ENCODE measurements at regions not wholly inside any gene's neighbourhood (a gene's known extent, or its start where the extent isn't known, plus 50 kb on each side); places are given as distances from the start of the nearest gene placed in this dataset.
"Not testable (repeated sequence)": the region's sequence is repeated elsewhere in the genome, so short reads cannot be mapped to it uniquely, and the experiment has no call there.

DNA sequence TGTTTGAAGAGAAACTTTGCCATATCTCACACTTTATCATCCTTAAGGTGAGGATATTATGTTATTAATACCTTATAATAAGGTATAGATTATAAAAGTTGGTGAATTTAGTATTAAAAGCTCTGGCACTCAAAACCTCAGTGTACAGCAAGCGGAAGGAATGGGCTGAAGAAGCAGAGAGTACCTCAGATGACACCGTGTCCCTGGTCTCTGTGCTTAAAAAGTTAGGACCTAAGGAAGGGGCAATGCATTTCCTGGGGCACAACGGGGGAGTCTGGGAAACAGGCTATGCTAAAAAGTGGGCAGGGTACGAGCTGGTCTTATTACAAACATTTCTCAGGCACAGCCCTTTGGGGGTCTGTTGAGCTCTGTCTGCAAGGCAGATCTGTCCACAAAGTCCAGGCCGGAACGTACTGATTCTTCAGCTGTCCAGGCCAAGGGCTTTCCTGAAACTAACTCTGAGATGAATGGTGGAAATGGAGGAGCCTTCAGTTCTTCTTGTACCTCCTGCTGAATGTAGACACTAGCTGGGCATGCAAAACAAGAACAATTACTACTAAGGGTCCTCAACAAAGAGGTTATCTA, 202.7 kb downstream of the POM121L12 start:
- DNase-seq (ENCODE audit: low read depth in 2 of 2), result no peak

DNA sequence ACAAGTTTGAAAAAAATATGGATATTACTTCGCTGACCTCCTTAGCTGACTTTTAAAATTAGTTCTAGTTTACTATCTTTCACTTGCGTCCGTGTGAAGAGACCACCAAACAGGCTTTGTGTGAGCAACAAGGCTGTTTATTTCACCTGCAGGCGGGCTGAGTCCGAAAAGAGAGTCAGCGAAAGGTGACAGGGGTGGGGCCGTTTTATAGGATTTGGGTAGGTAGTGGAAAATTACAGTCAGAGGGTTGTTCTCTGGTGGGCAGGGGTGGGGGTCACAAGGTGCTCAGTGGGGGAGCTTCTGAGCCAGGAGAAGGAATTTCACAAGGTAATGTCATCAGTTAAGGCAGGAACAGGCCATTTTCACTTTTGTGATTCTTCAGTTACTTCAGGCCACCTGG, 203.7 kb downstream of the POM121L12 start:
- not testable (repeated sequence) for DNase-seq (ENCODE audit: low read depth in 2 of 2)

DNA sequence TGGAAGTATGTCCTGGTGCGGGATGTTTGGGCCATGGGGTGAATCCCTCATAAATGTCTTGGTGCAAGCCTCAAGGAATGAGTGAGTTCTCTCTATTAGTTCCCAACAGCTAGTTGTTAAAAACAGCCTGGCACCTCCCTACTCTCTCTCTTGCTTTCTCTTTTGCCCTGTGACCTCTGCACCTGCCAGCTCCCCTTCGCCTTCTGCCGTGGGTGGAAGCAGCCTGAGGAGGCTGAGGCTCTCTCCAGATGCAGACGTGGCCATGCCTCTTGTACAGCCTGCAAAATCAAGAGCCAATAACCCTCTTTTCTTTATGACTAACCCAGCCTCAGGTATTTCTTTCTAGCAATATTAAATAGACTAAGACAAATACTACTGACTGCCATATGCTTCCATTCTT, 210.3 kb downstream of the POM121L12 start:
- no peak for DNase-seq (ENCODE audit: low read depth in 2 of 2)

DNA sequence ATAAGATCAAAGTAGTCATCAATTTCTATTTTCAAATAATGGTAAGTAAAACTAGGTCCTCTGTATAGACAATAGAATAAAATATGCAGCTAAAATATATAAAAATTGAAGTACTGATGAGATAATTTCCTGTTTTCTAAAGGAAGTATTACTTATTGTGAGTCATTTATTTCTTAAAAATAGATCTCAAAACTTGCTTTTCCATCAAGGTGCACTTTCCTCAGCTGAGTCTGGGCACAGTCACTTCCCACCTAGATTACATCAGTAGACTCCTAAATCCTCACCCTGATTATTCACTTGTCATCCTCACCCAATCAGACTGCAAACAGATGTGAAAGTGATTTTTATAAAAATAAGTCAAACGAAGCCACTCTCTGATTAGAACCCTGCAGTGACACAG, 211.5 kb downstream of the POM121L12 start:
- no peak for DNase-seq (ENCODE audit: low read depth in 2 of 2)

DNA sequence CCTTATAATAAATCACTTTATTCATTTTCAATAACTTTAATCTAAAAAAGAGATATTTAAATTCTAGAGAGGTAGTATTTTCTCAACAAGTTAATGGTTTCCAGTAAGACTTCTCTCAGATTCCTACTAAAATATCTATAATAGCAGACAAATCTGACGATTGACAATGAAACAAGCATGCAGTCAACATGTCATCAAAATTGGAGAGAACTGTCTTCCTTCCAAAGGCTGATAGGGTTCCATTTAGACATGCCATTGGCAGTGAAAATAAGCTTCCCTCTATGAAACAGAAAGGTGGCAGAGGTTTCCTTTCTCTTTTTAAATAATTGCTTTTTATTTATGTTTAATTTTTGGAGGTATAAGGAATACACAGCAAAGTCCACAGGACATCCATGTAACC, 217.1 kb downstream of the POM121L12 start:
- DNase-seq (ENCODE audit: low read depth in 2 of 2), result no peak

DNA sequence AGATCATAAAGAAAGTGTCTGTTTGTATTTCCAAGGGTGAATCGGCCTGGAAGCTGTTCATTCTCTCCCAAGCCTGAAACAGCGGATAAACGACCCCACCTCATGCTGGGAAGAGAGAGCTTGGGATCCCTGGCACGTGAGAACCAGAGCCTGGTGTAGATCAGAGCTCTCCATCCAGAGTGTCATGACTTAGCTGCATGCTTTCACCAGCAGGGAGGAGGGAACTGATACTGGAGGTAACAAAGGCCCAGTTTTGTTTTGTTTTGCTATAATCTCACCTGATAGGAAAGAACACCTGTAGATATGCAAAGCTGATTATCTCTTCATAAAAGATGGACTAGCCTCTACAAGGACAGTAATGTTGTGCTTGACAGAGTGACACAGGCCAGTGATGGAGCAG, 236.6 kb downstream of the POM121L12 start:
- DNase-seq (ENCODE audit: low read depth in 2 of 2), result no peak

DNA sequence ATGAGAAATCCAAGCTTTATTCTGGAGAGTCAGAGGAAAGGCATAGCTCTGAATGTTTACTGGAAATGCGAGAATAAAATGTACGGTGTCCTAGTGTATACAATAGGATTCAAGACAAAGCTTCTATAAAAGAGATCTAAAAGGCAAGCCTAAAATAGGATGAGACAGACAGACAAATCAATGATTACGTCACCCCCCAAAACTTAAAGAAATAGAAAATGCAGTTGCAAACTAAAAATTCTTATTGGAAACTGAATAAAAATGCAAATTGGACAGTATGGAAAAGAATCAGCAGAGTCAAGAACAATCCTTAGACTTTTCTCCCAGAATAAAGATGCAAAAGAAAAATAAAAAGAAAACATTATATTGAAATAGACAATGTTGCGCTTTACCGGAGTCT, 245.9 kb downstream of the POM121L12 start:
- no peak for DNase-seq (ENCODE audit: low read depth in 2 of 2)

DNA sequence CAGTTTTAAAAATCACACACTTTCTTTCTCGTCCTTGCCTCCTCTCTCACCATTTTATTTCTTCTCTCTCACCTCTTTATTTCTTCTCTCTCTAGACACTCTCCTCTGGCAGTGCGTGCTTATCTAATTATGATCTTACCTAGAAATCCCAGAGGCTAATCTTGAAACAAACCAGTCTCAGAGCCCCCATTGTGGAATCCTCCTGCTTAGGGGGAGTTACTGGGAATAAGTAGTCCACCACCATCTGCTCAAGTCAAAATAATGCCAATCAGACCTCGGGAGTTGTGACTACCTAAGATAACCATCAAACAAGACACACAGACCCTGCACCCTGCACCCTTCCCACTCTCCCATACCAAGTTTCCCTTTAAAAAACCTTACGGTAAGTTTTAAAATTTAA, 256.9 kb downstream of the POM121L12 start:
- no peak for DNase-seq (ENCODE audit: low read depth in 2 of 2)

DNA sequence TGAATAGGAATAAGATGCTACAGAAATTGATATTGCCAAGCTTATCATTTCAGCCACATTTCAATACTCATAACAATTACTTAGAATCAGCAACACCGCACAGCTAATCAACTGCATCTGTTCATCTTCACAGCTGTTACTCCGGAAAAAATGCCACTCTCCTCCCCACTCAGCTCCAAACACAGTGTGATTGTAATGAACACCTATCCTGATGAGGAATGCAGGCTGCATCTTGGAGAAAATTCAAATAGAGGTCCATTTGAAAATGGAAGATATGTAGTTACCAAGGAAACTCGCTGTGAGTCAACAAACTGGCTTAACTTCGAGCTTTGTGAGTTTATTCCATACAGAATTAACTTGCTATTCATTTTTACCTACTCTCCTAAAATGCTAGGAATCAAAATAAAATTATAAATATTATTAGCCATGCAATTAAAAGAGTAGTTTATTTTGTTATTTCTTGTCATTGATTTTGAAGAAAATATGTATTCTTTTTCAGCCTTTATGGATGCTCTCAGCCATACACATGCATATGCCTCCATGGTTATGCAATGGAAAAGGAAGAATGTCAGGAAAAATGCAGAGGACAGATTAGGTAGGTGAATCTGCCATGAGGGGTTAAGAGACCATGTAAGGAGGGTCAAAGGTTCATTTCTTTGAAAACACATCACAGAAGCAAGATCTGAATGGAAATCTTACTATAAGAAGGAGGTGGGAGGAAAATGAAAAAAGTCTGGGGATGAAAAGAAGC, 267.2 kb downstream of the POM121L12 start:
- DNase-seq (ENCODE audit: low read depth in 2 of 2), result no peak

DNA sequence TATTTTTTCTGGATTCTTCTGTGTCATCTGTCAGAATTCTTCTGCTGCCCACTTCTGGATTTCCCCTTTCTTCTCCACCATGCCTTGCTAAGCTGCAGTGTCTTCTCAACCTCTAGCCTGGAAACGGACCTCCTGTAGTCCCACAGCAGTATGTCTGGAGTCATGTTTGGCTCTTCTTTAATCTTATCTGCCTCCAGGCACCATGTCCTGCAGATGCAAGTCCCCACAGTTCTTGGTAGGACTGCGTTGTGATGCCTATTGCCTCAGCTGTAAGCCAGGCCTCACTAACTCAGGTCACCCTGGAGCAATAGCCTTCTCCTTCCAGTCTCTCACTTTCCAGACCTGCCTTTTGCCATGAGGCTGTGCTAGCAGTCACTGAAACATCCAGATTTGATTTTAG, 268.3 kb downstream of the POM121L12 start:
- DNase-seq (ENCODE audit: low read depth in 2 of 2), result no peak

DNA sequence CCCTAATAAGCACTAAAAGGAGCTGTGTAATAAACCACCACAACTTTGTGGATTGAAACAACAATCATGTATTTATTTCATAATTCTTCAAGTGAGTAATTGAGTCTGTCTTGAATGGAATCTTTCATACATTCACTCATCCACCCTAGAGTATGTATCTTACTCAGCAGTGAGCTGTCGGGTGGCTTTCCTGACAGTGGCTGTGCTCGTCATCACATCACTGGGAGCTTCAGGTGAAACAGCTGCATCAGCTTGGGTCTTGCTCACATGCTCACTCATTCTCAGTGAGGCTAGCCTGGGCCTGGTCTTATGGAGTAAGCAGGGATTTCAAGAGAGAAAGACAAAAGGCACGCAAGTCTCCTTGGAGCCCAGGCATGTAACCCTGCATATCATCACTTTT, 271.4 kb downstream of the POM121L12 start:
- DNase-seq (ENCODE audit: low read depth in 2 of 2), result no peak

DNA sequence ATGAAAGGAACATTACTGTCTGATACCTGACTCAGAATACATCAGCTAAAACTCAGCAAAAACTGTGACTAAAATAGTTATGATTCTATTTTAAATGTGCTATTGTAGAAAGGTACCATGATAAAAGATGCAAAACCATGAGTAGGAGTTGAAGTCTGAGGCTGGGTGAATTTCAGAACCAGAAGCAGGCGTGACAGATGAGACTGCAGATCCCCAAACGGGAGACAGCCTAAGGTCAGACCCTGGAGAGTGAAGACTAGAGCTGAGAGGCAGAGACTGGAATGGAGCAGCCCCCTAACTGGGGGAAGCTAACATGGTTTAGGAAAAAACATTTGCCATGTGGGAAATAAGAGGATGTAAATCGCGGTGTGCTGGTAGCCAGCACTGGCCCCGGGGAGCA, 275.8 kb downstream of the POM121L12 start:
- DNase-seq (ENCODE audit: low read depth in 2 of 2), result no peak

DNA sequence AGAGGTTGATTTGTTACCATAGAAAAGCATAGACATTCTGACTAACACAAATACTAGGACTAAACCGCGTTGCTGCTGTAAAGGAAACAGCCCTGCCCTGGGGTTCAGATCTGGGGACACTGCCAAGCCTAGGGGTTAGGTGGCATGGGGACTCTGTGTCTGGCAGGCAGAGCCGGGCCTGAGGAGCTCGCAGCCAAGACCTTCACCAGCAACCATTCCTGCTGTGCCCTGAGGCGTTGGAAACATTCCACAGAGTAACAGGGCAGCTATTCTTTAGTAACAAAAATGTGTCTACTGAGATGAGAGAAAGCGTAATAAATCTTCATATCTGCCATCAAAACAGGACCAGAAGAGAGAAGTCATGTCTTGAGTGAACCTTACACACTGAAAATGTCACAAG, 280.5 kb downstream of the POM121L12 start:
- no peak for DNase-seq (ENCODE audit: low read depth in 2 of 2)

DNA sequence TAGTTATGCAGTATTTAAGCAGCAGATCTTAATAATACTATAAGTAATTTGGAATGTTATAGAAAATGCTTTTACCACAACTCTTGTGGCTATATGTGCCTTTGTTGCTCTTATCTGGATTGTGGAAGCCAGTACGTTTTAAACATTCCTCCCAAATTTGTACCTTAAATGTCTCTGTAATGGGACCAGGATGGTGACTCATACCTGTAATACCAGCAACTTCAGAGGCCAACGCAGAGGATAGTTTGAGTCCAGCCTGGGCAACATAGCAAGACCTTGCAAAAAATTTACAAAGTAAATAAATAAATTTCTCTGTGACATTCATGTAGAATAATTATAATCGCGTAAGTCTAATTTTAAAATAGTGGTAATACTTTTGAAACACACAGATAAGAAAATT, 283.1 kb downstream of the POM121L12 start:
- no peak for DNase-seq (ENCODE audit: low read depth in 2 of 2)

DNA sequence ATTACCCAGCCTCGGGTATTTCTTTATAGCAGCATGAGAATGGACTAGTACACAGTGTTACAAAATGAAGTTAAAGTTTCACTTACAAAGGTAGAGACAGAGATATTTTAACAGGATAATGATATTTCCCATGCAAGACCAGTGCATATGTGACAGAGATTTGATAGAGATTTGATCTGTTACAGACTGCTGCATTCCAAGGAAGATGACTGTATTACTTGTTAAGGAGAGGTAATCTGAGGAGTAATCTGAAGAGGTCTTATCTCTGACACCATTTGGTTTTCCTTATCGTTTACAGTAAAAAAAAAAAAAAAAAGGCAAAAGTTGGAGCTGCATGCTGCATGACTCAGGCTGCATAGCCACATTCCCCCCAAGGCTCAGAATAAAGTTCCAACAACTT, 289.6 kb downstream of the POM121L12 start:
- DNase-seq (ENCODE audit: low read depth in 2 of 2), result no peak

DNA sequence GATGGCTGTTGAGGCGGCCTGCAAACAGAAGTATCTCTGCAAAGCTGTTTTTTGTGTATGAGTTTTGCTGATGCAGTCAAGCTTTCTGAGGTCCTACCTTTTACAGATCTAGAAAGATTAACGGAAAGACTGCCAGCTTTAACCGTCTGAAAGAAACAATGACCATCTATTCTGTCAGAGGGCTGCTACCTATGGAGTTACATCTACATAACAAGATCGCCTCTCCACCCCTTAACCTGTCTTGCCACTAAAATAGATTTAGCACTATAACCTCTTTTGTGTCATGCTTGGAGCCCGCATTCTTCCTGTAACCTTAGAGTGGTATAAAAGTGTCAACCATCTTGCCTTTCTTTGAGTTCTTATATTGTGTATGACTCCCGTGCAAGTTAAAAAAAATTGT, 291.2 kb downstream of the POM121L12 start:
- no peak for DNase-seq (ENCODE audit: low read depth in 2 of 2)

DNA sequence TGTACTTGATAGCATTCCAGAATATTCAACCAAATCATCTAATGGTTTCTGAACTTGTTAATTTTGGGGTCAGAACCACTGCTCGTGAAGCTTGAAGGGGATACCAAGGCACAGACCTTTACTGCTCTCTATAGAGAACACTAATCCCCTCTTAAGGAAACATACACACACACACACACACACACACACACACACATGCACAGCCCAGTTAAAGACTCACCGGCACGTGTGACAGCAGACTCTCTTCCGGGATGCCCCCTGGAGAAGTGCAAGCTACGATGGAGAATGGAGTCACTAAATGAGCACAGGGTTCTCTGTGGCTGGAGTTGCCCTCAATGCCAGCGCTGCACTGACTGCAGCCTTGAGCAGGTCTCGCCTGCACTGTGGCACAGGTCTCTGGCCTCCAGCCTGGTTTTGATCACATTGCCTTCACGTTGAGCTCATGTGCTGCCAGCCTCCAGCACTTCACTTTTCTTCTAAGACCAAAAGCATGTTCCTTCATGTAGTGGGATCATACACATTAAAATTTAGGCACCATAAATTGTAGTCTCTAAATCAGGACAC, 300.8 kb downstream of the POM121L12 start:
- no peak for DNase-seq (ENCODE audit: low read depth in 2 of 2)

DNA sequence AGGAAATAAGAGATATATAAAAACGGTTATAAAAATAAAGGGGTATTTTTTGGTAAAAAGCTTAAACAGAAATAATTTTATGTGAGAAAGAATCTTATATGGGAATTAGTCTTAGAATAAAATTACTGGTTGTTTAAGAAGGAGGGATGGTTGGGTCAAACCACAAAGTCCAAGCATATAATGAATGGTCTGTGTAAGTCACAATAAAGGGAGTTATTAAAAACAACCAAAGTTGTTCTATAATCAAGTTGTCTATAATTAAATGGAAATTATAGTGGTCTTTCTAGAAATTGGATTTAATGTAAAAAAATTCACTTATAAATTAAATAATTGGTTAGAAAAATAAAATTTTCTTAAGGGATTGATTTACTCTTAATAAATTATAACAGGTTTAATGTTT, 304.8 kb downstream of the POM121L12 start:
- DNase-seq (ENCODE audit: low read depth in 2 of 2), result no peak

DNA sequence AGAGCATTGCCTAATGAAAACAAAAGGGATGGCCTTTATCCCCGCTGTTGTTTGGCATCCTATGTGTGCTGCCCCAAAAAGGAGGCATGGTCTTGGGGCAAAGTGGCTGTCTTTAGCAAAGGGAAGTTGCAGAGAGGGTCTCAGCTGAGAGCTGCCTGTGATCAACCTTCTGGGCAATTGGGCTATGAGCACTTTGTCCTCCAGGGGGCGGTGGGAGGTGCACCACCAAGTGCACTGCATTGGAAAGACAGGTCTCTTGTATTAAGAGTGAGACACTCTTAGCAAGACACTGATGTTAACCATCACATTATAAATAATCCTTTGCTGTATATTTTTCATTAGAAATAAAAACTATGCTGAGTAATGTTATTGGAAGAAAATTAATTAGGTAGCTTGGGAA, 314.8 kb downstream of the POM121L12 start:
- peak in 1 of 2 donors; percentile 1 for DNase-seq (ENCODE audit: low read depth in 2 of 2)

DNA sequence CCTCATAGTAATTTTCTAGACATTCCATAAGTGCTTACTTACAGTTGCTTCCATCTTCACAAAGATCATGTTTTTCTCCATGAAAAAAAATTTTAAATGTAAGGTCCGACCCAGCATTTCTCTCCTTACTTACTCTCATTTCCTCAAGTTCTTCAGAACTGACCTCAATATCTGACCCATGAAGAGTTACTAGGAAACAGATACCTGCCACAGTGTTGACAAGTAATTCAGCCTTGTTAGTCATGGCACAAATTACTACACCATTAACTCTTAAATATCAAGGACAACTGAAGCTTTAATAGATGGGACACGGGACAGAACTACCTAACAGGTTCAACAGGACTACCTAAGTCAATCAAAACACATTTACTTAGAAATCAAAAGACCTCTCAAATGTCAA, 316.2 kb downstream of the POM121L12 start:
- no peak for DNase-seq (ENCODE audit: low read depth in 2 of 2)

DNA sequence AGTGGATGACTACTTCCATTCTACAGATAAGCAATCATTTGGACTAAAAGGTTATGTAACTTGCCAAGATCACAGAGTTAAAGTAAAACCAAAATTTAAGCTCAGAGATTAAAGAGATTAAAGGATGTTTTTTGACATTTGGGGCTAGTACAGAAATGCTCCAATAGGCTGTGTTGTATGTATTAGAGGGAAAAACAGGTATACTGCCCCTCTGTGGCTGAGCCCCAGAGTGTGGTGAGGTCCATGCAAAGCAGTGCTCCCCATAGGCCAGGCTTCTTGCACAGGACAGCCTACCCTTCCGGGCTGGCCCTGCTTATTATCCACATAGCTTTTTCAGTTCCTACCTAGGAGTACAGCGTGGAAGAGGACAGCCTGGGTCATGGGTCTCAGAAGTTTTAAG, 322.8 kb downstream of the POM121L12 start:
- no peak for DNase-seq (ENCODE audit: low read depth in 2 of 2)

DNA sequence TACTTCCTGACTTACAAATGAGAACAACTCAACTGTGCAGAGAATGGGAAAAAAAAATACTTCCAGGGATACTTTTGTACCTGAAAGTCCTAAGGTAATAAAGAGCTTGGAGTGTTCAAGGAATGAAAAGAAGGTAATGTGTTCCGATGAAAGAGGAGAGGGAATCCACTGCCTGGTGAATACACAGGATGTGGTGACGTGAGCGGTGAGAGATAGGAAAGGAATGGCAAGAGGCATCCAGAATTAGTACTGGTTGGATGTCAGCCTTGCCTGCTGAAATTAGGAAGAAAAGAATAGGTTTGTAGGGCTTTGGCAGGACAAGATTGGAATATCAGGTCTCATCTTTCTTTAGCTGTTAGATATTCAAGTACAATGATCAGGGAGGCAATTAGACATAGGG, 347.7 kb downstream of the POM121L12 start:
- no peak for DNase-seq (ENCODE audit: low read depth in 2 of 2)

DNA sequence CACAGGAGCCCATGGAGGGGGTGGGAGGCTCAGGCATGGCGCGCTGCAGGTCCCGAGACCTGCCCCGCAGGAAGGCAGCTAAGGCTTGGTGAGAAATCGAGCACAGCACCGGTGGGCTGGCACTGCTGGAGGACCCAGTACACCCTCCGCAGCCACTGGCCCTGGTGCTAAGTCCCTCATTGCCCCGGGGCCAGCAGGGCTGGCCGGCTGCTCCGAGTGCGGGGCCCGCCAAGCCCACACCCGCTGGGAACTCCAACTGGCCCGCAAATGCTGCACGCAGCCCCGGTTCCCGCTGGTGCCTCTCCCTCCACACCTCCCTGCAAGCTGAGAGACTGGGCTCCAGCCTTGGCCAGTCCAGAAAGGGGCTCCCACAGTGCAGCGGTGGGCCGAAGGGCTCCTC, 349.8 kb downstream of the POM121L12 start:
- DNase-seq (ENCODE audit: low read depth in 2 of 2), result not testable (repeated sequence)

DNA sequence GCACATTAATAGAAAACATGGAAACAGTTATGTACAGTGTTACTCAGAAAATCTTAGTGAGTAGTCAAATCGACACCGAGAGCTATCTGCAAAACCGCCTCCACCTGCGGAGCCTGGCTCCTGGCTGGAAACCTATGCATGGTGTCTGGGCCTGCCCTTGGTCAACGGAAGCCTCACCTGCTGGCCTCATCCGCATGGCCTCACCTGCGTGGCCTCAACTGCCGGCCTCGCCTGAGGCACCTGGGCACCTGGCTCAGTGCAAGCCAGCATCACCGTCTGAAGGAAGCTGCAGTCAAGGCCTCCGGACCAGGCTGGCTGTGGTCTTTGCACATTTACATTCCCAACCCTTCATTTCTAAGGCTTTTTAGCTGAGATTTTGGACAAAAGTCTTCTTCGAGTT, 352.1 kb downstream of the POM121L12 start:
- DNase-seq (ENCODE audit: low read depth in 2 of 2), result no peak
